ENCODE measurements at regions not wholly inside any gene's neighbourhood (a gene's known extent, or its start where the extent isn't known, plus 50 kb on each side); places are given as distances from the start of the nearest gene placed in this dataset.
"Not testable (repeated sequence)": the region's sequence is repeated elsewhere in the genome, so short reads cannot be mapped to it uniquely, and the experiment has no call there.

DNA sequence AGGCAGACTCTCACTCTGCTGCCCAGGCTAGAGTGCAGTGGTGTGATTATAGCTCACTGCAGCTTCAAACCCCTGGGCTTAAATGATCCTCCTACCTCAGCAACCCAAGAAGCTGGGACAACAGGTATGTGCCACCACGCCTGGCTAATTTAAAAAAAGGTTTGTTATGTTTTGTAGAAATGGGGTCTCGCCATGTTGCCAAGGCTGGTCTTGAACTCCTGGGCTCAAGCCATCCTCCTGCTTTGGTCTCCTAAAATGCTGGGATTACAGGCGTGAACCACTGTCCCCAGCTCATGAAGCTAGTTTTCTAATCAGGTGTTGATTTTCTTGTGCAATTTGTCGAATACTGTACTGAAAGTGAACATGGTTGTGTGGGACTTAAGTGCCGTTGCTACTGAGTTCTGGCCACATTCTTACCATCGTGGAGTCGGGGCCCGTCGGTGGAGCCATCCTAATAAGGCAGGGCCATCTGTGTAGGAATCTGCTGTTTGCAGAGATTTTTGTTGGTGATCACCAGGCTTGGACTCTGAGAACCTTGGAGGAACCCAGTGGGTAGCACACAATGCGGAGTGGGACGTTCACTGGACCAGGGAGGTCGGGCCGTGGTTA is 193.2 kb downstream of the GOLGA6L6 start:
- TF ChIP-seq ZFX (IDR thresholded peaks at IDR 0.05; ENCODE audit: borderline replicate concordance) = no peak
- TF ChIP-seq, protein P1, sequence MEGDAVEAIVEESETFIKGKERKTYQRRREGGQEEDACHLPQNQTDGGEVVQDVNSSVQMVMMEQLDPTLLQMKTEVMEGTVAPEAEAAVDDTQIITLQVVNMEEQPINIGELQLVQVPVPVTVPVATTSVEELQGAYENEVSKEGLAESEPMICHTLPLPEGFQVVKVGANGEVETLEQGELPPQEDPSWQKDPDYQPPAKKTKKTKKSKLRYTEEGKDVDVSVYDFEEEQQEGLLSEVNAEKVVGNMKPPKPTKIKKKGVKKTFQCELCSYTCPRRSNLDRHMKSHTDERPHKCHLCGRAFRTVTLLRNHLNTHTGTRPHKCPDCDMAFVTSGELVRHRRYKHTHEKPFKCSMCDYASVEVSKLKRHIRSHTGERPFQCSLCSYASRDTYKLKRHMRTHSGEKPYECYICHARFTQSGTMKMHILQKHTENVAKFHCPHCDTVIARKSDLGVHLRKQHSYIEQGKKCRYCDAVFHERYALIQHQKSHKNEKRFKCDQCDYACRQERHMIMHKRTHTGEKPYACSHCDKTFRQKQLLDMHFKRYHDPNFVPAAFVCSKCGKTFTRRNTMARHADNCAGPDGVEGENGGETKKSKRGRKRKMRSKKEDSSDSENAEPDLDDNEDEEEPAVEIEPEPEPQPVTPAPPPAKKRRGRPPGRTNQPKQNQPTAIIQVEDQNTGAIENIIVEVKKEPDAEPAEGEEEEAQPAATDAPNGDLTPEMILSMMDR (IDR thresholded peaks at IDR 0.05) = no peak
- no peak overlapping the region for H3K27ac ChIP-seq

DNA sequence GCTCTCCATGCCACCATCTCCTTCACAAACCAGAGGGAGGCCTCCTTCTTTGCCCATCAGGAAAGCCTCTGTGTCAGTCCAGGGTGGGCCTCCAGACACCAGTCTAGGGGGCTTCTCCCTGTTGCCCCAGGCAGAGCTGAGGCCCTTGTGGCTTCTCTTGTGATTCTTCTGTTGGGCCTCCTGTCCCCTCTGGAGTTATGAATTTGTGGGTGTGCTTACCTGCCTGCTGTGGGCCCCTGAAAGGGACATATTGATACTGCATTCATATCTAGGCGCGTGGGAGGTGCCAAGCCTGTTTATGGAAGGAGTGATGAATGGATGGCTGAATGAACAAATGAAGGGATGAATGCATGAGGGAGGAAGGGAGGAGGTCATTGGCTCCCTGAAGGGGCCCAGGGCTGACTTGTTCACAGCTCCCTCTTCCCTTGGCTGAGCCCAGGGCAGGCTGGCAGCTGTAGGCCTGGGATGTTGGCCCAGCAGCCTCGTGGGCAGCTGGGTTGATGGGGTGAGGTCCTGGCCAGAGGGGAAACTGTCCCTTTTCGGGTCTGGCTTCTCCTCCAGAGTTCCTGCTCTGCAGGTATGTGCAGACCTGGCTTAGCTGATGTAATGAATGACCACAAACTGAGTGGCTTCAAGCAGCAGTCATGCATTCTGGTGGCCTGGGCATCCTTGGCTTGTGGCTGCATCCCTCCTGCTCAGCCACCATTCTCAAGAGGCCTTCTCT is 195.4 kb downstream of the GOLGA6L6 start:
- TF ChIP-seq ZFX (IDR thresholded peaks at IDR 0.05; ENCODE audit: borderline replicate concordance) = no peak
- TF ChIP-seq, protein P1 (IDR thresholded peaks at IDR 0.05) = no peak
- H3K27ac ChIP-seq = no peak overlapping the region

DNA sequence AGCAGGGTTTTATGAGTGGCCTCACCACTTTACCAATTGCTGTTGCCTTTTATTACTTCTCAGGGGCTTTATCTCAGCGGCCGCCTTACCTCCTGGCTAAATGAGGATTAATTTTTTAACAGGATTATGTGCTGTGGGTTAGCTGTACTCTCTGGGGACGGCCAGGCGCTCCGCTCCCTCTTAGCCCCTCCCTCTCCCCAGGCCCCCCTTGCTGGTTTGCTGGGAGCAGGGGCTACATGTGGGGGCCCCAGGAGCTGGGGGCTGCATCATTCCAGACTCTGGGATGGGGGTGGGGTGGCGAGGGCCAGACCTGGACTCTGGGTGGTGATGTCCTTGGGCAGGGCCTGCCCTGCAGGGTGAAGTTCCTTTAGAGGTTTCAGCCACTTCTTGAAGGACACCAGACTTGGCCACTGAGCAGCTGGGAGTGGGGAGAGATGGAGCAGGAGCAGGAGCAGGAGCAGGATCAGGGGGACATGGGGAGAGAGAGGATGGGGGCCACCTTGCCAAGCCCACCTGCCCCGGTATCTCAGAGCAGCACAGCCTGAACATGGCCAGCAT is 196.1 kb downstream of the GOLGA6L6 start:
- TF ChIP-seq ZFX (IDR thresholded peaks at IDR 0.05; ENCODE audit: borderline replicate concordance) = no peak
- TF ChIP-seq, protein P1 (IDR thresholded peaks at IDR 0.05) = no peak
- no peak overlapping the region for H3K27ac ChIP-seq

DNA sequence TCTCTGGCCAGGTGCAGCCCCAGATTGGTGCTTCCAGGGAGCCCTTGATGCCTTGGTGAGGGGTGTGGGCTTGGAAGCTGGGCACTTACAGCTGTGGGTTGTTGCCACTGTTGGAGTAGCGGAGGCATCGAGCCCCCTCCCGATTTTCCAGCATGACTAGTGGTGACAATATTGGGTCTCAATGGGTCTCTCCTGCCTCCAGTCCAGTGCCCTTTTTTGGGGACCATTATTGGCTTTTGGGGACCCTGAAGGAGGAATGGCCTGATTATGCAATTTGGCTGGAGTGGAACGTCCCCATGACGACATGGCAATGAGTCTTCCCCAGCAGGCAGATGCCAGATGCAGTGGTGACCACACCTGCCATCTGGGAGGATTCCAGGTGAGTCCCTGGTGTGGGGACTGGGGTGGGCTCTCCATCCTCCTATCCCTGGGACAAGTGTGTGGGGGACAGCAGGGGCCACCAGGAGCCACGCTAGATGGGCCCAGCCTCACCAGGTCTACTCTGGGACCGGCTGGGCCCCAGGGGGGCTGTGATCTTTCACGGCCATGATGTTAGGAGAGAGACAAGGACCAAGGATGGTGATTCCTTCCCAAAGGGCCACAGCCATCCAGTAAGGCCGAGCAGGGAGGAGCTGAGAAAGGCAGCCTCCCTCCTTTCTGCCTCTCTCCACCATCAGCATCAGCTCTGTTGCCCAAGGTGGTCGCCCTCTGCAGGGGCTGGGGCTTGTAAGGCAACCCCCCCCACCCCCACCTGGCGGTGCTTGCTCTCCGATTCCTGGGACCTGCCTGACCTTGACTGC is 196.8 kb downstream of the GOLGA6L6 start:
- H3K27ac ChIP-seq = no peak overlapping the region
- TF ChIP-seq, protein P1 (IDR thresholded peaks at IDR 0.05) = no peak
- no peak for TF ChIP-seq ZFX (IDR thresholded peaks at IDR 0.05; ENCODE audit: borderline replicate concordance)

DNA sequence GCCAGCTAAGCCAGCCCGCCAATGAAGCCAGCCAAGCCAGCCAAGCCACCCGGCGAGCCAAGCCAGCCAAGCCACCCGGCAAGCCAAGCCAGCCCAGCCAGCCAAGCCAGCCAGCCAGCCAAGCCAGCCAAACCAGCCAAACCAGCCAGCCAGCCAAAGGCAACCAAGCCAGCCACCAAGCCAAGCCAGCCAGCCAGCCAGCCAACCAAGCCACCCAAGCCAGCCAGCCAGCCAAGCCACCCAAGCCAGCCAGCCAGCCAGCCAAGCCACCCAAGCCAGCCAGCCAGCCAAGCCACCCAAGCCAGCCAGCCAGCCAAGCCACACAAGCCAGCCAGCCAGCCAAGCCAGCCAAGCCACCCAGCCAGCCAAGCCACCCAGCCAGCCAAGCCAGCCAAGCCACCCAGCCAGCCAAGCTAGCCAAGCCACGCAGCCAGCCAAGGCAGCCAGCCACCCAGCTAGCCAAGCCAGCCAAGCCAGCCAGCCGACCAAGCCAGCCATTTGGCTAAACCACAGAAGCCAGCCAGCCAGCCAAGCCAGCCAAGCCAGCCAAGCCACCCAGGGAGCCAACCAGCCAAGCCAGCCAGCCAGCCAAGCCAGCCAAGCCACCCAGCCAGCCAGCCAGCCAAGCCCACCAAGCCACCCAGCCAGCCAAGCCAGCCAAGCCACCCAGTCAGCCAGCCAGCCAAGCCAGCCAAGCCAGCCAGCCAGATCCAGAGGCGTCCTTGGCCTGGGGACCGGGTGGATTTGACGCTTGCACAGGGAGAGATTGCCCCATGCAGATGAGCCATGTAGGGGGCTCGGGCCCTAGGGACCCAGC is 198.0 kb downstream of the GOLGA6L6 start:
- not testable (repeated sequence) for H3K27ac ChIP-seq

DNA sequence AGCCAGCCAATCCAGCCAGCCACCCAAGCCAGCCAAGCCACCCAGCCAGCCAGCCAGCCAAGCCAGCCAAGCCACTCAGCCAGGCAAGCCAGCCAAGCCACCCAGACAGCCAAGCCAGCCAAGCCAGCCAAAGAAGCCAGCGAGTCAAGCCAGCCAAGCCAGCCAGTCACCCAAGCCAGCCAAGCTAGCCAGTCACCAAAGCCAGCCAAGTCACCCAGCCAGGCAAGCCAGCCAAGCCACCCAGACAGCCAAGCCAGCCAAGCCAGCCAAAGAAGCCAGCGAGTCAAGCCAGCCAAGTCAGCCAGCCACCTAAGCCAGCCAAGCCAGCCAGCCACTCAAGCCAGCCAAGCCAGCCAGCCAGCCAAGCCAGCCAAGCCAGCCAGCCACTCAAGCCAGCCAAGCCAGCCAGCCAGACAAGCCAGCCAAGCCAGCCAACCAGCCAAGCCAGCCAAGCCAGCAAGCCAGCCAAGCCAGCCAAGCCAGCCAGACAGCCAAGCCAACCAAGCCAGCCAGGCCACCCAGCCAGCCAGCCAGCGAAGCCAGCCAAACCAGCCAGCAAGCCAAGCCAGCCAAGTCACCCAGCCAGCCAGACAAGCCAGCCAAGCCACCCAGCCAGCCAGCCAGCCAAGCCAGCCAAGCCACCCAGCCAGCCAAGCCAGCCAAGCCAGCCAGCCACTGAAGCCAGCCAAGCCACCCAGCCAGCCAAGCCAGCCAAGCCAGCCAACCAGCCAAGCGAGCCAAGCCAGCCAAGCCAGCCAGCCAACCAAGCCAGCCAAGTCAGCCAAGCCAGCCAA is 198.8 kb downstream of the GOLGA6L6 start:
- H3K27ac ChIP-seq = not testable (repeated sequence)

DNA sequence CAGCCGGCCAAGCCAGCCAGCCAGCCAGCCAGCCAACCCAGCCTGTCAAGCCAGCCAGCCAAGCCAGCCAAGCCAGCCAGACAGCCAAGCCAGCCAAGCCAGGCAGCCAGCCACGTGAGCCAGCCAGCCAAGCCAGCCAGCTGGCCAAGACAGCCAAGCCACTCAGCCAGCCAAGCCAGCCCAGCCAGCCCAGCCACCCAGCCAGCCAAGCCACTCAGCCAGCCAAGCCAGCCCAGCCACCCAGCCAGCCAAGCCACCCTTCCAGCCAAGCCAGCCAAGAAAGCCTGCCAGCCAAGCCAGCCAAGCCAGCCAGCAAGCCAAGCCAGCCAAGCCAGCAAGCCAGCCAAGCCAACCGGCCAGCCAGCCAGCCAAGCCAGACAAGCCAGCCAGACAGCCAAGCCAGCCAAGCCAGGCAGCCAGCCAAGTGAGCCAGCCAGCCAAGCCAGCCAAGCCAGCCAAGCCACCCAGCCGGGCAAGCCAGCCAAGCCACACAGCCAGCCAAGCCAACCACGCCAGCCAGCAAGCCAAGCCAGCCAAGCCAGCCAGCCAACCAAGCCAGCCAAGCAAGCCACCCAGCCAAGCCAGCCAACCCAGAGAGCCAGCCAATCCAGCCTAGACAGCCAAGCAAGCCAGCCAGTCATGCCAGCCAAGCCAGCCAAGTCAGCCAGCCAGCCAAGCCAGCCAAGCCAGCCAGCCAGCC is 199.5 kb downstream of the GOLGA6L6 start:
- TF ChIP-seq ZFX (IDR thresholded peaks at IDR 0.05; ENCODE audit: borderline replicate concordance) = no peak
- TF ChIP-seq, protein P1 (IDR thresholded peaks at IDR 0.05) = no peak
- H3K27ac ChIP-seq = no peak overlapping the region

All from 22Rv1 (cell line).